Ovary (tissue), 3 donors: ENCODE measurements at regions not wholly inside any gene's neighbourhood (a gene's known extent, or its start where the extent isn't known, plus 50 kb on each side); places are given as distances from the start of the nearest gene placed in this dataset.

Source experiments
- CTCF ChIP-seq, 3 donors: fragments of 450-650 bp in 2 of 3; fragments of 200-600 bp in 1 of 3; IDR thresholded peaks; one replicate each; pipeline versions ENCODE4 v1.5.1 to v1.8.0; 2016 to 2022; ENCODE audit warnings: antibody characterized with exemption in 3 of 3, mild to moderate bottlenecking in 1 of 3
- EP300 ChIP-seq: sonication (generic); formaldehyde crosslinking; IDR thresholded peaks from one replicate; pipeline ENCODE4 v1.6.1; 2017; ENCODE audit warnings: antibody characterized with exemption
- POLR2A ChIP-seq: fragments of 450-650 bp; IDR thresholded peaks from one replicate; pipeline ENCODE4 v1.6.1; 2017; ENCODE audit warnings: antibody characterized with exemption, mild to moderate bottlenecking, moderate library complexity
- donor health status: DM: no; HTN: no; CAD: no.

- TF ChIP-seq CTCF (IDR thresholded peaks at IDR 0.05) = no peak
- TF ChIP-seq POLR2A = no peak
- TF ChIP-seq EP300 = no peak
These were observed 161.8 kb downstream of the ETV1 start for GRCh38 chr7:13827716-13828115.
